Ishikawa (cell line): ENCODE measurements at regions not wholly inside any gene's neighbourhood (a gene's known extent, or its start where the extent isn't known, plus 50 kb on each side); places are given as distances from the start of the nearest gene placed in this dataset.

ENCODE experiments used
- NFIC ChIP-seq: IDR thresholded peaks from 2 replicates; pipeline ENCODE4 v1.6.1; 2012
- TCF12 ChIP-seq: IDR thresholded peaks from 2 replicates; pipeline ENCODE4 v1.6.1; 2012; ENCODE audit warnings: low read depth
- TF ChIP-seq, protein P1 (sequence below): IDR thresholded peaks from 2 replicates; pipeline ENCODE4 v1.6.1; 2012; ENCODE audit warnings: low read depth, mild to moderate bottlenecking

DNA sequence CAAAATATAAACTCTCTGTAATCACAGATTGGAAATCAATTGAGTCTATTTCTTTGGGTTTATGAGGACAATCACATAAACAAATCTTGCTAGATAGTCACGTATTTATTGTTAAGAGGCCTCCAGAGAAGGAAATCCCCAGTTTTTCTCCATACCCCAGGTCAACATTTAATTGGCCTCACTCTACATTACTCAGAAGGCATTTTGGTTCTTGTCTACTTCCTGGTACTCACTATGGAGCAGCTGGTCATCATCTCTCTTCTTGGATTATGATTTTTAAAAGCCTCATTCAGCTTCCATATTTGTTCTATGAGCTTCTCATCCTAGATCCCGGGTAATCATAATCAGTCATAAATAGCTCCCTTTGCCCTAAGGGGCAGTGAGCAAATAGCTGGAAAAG is 81.6 kb upstream of the LNX1 start:
- TF ChIP-seq NFIC (no peak), TCF12 (no peak)
- TF ChIP-seq, protein P1, sequence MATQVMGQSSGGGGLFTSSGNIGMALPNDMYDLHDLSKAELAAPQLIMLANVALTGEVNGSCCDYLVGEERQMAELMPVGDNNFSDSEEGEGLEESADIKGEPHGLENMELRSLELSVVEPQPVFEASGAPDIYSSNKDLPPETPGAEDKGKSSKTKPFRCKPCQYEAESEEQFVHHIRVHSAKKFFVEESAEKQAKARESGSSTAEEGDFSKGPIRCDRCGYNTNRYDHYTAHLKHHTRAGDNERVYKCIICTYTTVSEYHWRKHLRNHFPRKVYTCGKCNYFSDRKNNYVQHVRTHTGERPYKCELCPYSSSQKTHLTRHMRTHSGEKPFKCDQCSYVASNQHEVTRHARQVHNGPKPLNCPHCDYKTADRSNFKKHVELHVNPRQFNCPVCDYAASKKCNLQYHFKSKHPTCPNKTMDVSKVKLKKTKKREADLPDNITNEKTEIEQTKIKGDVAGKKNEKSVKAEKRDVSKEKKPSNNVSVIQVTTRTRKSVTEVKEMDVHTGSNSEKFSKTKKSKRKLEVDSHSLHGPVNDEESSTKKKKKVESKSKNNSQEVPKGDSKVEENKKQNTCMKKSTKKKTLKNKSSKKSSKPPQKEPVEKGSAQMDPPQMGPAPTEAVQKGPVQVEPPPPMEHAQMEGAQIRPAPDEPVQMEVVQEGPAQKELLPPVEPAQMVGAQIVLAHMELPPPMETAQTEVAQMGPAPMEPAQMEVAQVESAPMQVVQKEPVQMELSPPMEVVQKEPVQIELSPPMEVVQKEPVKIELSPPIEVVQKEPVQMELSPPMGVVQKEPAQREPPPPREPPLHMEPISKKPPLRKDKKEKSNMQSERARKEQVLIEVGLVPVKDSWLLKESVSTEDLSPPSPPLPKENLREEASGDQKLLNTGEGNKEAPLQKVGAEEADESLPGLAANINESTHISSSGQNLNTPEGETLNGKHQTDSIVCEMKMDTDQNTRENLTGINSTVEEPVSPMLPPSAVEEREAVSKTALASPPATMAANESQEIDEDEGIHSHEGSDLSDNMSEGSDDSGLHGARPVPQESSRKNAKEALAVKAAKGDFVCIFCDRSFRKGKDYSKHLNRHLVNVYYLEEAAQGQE, result no peak
